Transverse colon (tissue), 4 donors: ENCODE measurements at regions not wholly inside any gene's neighbourhood (a gene's known extent, or its start where the extent isn't known, plus 50 kb on each side); places are given as distances from the start of the nearest gene placed in this dataset.

Experiments
- EP300 ChIP-seq: sonication (generic); formaldehyde crosslinking; IDR thresholded peaks from one replicate; pipeline ENCODE4 v1.6.1; 2017; ENCODE audit warnings: antibody characterized with exemption, low read depth
- POLR2A ChIP-seq: fragments of 450-650 bp; IDR thresholded peaks from one replicate; pipeline ENCODE4 v1.6.1; 2016; ENCODE audit warnings: antibody characterized with exemption, mild to moderate bottlenecking, moderate library complexity
- POLR2AphosphoS5 ChIP-seq, 3 donors: sonication (generic); formaldehyde crosslinking; IDR thresholded peaks; one replicate each; pipeline ENCODE4 v1.6.1; 2016; ENCODE audit warnings: antibody characterized with exemption in 3 of 3
- TF ChIP-seq, protein P1 (sequence below), 5 experiments: fragments of 200-600 bp in 3 of 5; fragments of 450-650 bp in 2 of 5; sonication (generic) in 3 of 5; IDR thresholded peaks; 1 replicate in 2 of 5; 2 replicates in 3 of 5; pipeline ENCODE4 v1.5.1; 2016 to 2017; ENCODE audit warnings: antibody characterized with exemption in 5 of 5, inconsistent platforms in 3 of 5, mild to moderate bottlenecking in 2 of 5, moderate library complexity in 1 of 5

DNA sequence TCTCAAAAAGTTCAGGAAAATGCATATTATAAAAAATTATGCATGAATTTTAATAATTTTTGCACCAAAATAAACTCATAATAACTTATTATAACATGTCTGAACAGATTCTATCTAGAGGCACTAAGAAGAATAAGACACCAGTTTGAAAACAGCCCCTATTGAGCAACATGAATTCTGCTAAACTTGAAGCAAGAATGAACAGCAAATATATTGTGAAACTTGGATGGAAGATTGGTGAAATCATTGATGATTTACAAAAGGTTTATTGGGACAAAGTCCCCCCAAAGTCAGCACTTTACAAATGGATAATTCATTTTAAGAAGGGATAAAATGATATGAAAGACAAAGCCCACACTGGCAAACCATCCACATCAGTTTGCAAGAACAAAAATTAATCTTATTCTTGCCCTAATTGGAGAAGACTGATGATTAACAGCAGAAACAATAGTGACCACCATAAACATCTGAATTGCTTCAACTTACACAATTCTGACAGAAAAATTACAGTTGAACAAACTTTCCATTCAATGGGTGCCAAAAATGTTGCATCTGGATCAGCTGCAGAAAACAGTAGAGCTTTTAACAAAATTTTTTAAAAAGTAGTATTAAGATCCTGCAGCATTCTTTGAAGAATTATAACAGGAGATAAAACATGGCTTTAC lies 257.5 kb upstream of the FAT3 start:
- TF ChIP-seq EP300 (no peak), POLR2A (no peak), POLR2AphosphoS5 (IDR thresholded peaks at IDR 0.05) (no peak)
- TF ChIP-seq, protein P1, sequence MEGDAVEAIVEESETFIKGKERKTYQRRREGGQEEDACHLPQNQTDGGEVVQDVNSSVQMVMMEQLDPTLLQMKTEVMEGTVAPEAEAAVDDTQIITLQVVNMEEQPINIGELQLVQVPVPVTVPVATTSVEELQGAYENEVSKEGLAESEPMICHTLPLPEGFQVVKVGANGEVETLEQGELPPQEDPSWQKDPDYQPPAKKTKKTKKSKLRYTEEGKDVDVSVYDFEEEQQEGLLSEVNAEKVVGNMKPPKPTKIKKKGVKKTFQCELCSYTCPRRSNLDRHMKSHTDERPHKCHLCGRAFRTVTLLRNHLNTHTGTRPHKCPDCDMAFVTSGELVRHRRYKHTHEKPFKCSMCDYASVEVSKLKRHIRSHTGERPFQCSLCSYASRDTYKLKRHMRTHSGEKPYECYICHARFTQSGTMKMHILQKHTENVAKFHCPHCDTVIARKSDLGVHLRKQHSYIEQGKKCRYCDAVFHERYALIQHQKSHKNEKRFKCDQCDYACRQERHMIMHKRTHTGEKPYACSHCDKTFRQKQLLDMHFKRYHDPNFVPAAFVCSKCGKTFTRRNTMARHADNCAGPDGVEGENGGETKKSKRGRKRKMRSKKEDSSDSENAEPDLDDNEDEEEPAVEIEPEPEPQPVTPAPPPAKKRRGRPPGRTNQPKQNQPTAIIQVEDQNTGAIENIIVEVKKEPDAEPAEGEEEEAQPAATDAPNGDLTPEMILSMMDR (IDR thresholded peaks at IDR 0.05) = no peak
